HL-60 (cell line): ENCODE measurements at regions not wholly inside any gene's neighbourhood (a gene's known extent, or its start where the extent isn't known, plus 50 kb on each side); places are given as distances from the start of the nearest gene placed in this dataset.

Experiments used
- CTCF ChIP-seq: IDR thresholded peaks from one replicate; pipeline ENCODE4 v1.5.1; 2011; ENCODE audit warnings: low read length, control low read depth, inconsistent platforms; ENCODE audit not compliant: insufficient read depth
- POLR2AphosphoS5 ChIP-seq: IDR thresholded peaks from 2 replicates; pipeline ENCODE4 v1.6.1; 2012; ENCODE audit warnings: low read depth

DNA sequence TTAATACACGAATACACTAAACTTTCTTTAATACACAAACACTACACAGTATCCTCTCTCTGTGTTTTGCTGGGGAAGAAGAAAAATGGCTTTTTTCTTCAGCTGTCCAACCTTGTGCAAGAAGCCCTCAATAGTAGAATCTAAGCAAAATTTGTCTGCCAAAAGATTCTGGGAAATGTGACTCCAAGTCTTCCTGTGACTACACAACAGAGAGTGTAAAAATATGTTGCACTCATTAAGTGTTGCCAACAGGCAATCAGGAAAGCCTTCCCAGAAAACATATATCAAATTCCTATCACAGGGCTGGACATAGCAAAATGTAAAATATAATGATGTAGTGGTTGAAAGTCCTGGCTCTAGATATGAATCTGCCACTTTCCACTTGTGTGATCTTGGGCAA is 825.1 kb upstream of the ZWINT start:
- TF ChIP-seq CTCF (no peak), POLR2AphosphoS5 (no peak)
